SK-N-SH (cell line): ENCODE measurements at regions not wholly inside any gene's neighbourhood (a gene's known extent, or its start where the extent isn't known, plus 50 kb on each side); places are given as distances from the start of the nearest gene placed in this dataset.

Experiments
- CHD2 ChIP-seq: fragments of 150-350 bp; IDR thresholded peaks from 2 replicates; pipeline ENCODE4 v1.6.1; 2018; ENCODE audit warnings: low read length; ENCODE audit not compliant: partially characterized antibody
- EZH2phosphoT487 ChIP-seq: fragments of 200-600 bp; sonication (generic); IDR thresholded peaks from 2 replicates; pipeline ENCODE4 v1.6.1; 2017; ENCODE audit warnings: low read depth, mixed run types, mild to moderate bottlenecking, antibody characterized with exemption, moderate library complexity, borderline replicate concordance
- MXI1 ChIP-seq: IDR thresholded peaks from 2 replicates; pipeline ENCODE4 v1.6.1; 2012; ENCODE audit warnings: mild to moderate bottlenecking, low read depth, low read length, improper control_type of control experiment
- POLR2AphosphoS5 ChIP-seq: IDR thresholded peaks from 2 replicates; pipeline ENCODE4 v1.6.1; 2012; ENCODE audit warnings: low read depth, low read length
- RFX5 ChIP-seq: IDR thresholded peaks from 2 replicates; pipeline ENCODE4 v1.6.1; 2012; ENCODE audit warnings: mild to moderate bottlenecking, improper control_type of control experiment, low read length
- SIN3A ChIP-seq: IDR thresholded peaks from 2 replicates; pipeline ENCODE4 v1.6.1; 2012; ENCODE audit warnings: low read depth, mild to moderate bottlenecking, low read length, moderate library complexity, borderline replicate concordance
- TF ChIP-seq, protein P1 (sequence below): fragments of 200-600 bp; sonication (generic); IDR thresholded peaks from 2 replicates; pipeline ENCODE4 v1.6.1; 2017; ENCODE audit warnings: antibody characterized with exemption, mild to moderate bottlenecking, moderate library complexity
- TF ChIP-seq, protein P2 (sequence below): fragments of 150-350 bp; IDR thresholded peaks from 2 replicates; pipeline ENCODE4 v1.6.1; 2017; ENCODE audit warnings: antibody characterized with exemption, low read length, low read depth, borderline replicate concordance

DNA sequence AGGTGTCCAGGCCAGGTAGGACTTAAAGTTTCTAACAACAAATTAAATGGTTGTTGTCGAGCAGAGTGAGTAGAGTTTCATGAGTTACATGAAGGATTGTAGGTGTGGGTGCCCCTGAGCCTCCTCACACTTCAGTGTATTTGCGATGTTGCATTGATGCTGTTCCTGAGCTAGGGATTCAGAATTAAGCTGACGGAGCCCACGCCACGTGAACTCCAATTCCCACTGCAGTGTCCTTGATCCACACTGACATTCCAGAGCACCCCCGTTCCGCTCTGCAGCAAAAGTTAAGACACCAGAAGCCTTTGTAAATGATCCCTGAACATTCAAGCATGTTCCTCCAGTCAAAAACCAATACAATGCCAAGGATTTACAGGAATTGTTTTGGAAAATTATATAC is 78.8 kb upstream of the SEC61G start:
- TF ChIP-seq POLR2AphosphoS5 (no peak), RFX5 (no peak), EZH2phosphoT487 (no peak), SIN3A (no peak), CHD2 (no peak), MXI1 (no peak)
- TF ChIP-seq, protein P1, sequence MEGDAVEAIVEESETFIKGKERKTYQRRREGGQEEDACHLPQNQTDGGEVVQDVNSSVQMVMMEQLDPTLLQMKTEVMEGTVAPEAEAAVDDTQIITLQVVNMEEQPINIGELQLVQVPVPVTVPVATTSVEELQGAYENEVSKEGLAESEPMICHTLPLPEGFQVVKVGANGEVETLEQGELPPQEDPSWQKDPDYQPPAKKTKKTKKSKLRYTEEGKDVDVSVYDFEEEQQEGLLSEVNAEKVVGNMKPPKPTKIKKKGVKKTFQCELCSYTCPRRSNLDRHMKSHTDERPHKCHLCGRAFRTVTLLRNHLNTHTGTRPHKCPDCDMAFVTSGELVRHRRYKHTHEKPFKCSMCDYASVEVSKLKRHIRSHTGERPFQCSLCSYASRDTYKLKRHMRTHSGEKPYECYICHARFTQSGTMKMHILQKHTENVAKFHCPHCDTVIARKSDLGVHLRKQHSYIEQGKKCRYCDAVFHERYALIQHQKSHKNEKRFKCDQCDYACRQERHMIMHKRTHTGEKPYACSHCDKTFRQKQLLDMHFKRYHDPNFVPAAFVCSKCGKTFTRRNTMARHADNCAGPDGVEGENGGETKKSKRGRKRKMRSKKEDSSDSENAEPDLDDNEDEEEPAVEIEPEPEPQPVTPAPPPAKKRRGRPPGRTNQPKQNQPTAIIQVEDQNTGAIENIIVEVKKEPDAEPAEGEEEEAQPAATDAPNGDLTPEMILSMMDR: no peak
- TF ChIP-seq, protein P2, sequence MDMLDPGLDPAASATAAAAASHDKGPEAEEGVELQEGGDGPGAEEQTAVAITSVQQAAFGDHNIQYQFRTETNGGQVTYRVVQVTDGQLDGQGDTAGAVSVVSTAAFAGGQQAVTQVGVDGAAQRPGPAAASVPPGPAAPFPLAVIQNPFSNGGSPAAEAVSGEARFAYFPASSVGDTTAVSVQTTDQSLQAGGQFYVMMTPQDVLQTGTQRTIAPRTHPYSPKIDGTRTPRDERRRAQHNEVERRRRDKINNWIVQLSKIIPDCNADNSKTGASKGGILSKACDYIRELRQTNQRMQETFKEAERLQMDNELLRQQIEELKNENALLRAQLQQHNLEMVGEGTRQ: no peak
